GM18858 (cell line): ENCODE measurements at regions not wholly inside any gene's neighbourhood (a gene's known extent, or its start where the extent isn't known, plus 50 kb on each side); places are given as distances from the start of the nearest gene placed in this dataset.

ENCODE experiments used
- ATAC-seq: cut with Tn5 transposase; IDR thresholded peaks from one replicate; pipeline ENCODE4 v1.9.1; 2021; ENCODE audit not compliant: unreplicated experiment

DNA sequence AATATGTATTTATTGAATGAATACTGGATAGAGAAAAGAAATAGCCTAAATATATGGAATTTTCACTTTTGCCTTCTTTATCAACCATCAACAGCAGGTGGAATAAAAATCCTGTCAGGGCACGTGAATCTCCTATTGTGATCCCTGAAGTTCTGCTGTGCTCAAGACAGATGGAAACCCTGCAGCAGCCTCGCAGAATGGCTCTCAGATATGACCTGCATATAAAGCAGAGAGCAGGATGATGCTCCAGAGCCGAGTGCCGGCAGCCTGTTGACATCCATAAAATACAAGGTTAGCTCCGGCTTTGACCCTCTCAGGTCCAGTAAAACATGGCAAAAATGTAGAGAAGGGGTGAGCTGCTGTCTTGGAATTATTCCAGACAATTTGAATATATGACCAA lies 659.3 kb downstream of the DIAPH3 start:
- ATAC-seq = no peak

DNA sequence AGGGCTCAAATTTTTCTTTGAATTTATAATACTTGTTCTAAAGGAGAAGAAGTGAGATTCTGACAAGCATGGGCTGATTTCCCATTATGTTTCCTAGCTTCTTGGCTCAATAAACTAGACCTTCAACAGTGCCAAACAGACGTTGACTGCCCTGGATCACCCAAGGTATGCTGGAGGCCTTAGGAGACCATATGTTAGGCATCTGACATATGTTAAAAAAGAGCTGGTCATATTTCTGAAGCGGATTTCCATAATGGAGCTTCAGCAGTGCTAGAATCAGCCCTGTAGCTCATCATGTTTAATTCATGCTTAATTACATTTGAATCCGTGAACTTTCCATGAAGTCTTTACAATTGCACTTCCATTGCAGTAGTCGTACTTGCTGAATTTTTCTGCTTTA lies 653.3 kb downstream of the DIAPH3 start:
- no peak for ATAC-seq

DNA sequence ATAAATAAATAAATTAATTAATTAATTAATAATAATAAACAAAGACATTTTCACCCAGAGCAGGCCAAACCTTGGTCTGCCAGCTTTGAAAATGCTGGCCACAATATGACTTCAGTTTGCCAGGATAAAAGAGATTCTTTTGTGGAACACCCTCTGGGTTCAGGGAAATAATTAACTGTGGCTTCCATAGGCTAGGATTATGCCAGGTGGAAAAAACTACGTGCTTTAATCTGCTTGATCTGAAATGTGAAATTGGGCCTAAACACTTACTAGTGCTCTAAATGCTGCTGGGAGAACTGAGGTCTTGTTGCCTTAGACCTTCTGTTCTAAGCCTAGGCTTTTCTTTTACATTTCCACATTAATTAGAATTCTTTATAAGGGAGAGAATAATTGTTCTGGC lies 650.0 kb downstream of the DIAPH3 start:
- no peak for ATAC-seq

DNA sequence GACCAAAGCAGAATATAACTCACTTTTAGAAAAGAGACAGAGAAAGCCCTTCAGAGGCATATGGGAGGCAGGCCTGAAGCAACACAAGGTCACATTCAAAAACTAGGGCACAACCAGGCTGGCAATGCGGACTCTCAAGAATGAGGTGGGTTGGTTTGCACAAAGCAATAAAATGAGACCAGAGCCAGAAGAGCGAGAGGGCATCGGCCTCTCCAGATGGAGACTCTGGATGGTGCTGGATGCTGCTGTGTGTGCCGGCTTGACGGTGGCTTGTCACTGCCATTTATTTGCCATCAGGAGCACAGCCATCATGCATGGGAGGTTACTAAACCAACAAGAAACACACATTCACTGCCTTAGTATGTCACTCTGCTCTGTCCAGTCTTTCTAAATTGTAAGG lies 649.4 kb downstream of the DIAPH3 start:
- ATAC-seq = no peak

DNA sequence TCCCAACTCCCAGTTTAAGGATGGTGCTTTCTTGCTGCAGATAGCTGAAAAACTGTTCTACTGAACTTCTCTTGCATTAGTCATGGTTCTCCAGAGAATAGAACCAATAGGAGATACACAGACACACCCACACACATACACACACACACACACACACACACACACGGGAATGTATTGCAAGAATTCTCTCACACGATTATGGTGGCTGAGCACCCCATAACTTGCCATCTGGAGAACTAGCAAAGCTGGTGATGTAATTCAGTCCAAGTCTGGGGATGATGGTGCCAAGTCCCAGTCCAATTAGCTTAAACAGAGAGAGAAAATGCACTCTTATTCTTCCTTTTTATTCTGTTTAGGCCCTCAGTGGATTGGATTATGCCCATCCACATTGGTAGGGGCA lies 643.9 kb downstream of the DIAPH3 start:
- no peak for ATAC-seq

DNA sequence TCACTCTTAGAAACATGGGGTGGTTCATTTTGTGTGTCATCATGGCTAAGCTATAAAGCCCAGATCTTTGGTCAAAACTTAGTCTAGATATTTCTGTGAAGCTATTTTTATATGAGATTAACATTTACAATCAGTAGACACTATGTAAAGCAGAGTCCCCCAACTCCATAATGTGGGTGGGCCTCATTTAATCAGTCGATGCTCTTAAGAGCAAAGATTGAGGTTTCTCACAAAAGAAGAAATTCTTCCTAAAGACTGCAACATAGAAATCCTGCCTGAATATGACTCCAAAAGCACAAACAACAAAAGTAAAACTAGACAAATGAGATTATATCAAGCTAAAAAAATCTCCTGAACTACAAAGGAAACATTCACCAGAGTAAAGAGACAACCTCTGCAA lies 642.2 kb downstream of the DIAPH3 start:
- no peak for ATAC-seq

DNA sequence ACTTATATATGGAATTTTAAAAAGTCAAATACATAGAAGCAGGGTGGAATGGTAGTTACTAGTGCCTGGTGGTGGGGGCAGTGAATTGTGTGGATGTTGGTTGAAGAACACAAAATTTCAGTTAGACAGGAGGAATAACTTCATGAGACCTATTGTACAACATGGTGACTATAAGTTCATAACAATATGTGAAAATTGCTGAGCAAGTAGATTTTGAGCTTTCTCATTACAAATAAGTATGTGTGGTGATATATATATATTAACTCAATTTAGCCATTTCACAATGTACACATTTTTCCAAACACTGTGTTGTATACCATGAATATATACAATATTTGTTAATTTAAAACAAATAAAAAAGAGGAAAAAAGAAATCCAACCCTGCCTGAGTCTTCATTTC lies 641.1 kb downstream of the DIAPH3 start:
- no peak for ATAC-seq

DNA sequence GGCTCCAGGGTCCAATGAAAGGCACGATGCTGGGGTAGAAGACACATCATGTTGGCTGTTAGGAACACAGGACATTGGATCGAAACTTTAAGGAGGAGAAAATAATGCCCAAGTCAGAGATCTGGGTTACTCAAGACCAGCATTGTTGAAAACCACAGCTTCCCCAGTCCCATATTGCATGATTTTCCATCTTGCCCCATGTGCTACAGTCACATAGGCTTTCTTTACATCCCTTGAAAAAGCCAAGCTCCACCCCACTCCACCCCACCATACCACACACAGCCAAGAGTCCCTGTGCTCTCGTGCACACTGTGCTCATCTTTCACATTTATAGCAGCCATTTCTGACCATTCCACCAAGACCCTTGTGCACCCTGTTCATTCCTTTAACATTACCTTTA lies 636.2 kb downstream of the DIAPH3 start:
- no peak for ATAC-seq

DNA sequence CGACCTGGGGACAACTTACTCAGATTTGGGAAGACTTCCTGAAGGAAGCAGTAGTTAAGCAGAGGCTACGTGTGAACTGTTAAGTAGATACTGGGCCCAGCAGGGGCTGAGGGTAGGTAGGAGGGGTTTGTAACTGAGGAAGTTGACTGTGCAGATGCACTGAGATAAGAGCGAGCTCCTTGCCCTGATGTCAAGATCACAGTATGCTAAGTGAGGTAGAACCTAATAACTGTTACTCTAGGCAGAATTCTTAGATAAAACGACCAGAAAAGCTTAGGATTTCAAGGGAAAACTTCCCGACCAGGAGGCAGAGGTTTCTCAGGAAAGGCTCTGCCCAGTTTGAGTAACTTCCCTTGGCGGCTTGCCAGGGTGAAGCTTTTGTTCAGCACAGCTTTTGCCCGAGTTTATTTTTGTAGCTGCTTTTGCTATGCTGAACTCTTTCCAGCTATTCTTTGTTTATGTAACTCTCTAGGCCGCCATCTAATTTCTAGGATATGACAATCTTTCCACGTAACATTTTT lies 632.1 kb downstream of the DIAPH3 start:
- ATAC-seq = peak; percentile 53

DNA sequence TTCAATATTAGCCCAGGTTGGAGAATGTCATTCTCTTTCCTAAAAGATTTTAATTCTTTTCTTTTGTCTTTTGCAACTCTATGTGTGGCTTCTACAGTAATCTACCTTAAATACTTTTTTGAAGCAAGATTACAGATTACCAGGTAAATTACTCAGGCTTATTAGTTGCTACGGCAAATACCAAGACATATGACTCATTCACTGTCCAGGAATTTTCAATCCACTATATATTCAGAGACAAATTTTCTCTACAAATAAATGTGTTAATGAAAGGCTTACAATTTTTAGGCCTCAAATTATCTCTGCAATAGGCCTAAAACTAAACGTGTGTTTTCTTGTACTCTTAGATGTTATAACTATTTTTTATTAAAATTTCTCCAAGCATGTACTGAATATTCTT lies 631.3 kb downstream of the DIAPH3 start:
- ATAC-seq = no peak

DNA sequence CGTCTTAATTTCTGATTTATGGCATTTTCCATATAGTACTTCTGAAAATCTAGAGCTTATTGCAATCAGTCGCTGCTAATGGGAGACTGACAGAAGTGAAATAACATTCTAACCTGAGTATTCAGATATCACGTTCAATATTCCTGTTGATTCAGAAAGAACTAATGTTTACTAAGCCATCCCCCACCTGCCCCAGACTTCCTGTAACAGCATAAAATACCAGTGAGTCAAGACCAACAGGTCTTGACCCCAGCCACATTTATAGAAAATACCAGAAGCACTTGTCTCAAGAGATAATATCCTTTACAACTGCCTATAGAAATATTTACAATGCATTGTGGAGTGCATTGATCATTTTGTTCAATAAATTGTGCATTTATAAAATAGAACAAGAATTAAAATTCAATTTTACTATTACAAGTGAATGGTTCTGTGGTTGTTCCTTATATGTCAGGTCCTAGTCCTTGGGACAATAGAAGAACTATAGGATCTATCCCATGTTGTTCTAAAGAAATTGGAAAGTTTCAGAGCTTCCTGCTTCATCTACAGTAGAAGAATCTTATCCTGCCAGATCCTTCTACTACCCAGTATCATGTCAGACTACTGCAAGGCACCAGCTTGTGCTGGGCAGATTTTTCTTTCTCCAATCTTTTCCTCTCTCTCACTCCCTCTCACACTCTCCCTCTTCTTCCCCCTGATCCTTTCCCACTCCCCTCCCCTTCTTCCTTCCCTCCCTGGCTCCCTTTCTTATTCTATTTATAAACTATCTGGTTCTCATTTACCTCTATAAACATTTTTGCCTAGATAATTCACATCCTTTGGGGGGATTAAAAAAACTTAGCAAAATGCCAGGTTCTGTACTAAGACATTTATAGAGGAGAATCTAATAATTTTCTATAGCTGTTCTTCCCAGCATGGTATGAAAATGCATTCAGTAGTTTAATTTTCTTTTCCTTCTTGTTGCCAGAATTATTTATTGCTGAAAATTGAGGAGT lies 629.9 kb downstream of the DIAPH3 start:
- ATAC-seq = no peak

DNA sequence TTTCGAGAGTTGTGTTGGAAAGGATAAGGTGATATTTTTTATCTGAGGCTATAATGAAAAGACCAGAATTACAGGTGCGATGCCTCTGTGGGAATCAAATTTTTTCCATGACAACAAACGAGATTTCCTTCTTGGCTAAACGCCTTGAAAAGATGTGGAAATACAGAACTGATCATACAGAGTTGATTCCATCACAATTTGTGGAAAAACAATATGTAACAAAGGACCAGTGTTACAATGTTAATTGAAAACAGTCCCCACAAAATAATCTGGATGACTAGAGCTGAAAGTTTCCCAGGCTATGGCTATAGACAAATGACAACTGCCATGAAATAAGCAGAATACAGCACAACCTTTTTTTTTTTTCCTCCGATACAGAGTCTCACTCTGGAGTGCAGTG lies 628.9 kb downstream of the DIAPH3 start:
- no peak for ATAC-seq

DNA sequence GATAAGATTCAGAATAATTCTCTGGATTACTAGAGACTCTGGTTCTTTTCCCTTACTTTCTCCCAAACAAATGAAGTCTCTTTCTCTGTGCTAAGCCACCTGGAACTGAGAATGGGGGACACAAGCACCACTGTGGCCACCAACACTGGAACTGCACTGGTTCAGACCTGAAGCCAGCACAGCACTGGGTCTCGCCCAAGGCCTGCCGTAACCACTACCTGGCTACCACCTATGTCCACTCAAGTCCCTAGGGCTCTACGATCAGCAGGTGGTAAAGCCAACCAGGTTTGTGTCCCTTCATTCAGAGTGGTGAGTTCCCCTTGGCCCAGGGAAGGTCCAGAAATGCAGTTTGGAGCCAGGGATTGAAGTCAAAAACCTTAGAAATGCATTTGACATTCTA lies 626.2 kb downstream of the DIAPH3 start:
- no peak for ATAC-seq

DNA sequence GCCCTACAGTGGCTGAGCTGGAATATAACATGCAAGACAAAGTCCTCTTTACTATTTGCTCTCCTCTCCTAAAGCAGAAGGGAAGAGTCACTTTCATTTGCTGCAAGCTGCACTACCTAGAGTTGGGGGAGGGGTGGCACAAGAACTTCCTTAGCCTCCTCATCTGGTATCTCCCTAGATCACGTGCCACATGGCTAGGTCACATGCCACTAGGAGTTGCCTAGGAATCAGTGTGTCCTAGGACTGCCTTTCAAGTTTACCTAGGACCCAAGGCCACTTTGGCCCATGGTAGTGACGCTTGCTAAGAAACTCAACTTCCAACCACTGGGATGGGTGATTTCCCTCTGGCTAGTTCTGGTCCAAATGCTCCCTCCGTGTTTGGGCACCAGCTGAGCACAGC lies 625.2 kb downstream of the DIAPH3 start:
- no peak for ATAC-seq

DNA sequence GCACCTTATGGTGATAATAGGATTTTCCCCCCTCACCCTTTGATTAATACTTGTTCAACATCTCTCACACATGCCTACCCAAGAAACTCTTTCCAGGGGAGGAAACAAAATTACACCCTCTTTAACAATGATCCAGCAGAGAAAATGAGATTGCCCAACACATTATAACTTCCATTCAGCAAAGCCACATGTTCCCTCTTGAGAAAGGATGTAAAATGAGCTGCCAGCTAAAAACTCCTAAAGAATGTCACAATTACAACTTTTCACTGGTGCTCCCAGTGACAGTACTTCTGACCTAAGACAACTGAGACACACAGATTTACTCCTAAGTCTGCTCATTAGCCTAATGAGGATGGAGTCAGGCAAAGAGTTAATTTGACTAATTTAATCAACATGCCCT lies 621.4 kb downstream of the DIAPH3 start:
- no peak for ATAC-seq

DNA sequence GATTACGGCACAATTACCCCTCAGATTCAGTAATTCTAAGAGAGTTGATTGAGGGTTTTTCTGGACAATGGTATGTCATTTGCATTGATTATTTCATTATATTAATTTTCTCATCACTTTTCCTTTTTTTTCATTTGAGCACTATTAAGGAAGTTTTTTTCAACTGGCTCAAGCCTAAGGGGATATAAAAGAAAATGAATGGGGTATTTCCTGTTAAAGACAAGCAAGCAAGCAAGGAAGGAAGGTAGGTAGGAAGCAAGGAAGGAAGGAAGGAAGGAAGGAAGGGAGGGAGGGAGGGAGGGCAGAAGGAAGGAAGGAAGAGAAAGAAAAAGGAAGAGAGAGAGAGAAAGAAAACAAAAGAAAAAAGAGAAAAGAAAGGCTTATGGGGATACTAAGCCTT lies 620.3 kb downstream of the DIAPH3 start:
- ATAC-seq = no peak

DNA sequence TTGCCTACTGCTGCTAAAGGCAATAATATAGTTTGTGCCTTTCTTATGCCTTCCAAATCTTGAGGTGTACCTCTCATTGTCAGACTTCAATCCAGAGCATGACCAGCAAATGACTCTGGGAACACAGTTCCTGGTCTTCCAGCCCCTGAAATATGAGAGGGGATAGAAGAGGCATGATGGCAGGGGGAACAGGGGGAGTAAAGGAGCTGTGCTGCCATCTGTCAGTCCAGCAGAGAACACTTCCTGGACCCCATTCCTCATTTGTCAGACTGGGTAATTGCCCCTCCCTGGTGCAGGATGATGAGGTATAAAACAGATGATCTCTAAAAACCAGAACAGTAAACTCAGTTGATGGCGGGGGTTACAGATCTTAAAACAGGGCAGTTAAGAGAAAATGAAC lies 618.7 kb downstream of the DIAPH3 start:
- ATAC-seq = no peak

DNA sequence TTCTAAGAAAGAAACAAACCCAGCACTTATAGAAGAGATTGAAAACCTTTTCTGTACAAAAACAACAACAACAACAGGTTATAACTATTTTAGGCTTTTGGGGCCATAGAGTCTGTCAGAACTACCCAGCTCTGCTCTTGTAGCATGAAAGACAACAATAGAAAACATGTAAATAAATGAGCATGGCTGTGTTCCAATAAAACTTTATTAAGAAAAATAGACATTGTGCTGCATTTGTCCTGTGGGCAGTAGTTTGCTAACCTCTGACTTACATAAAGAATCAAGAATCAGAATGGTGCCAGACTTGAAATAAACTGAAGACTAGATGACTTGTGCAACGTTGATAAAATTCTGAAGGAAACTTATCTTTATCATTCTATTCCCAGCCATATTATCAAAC lies 617.5 kb downstream of the DIAPH3 start:
- no peak for ATAC-seq

DNA sequence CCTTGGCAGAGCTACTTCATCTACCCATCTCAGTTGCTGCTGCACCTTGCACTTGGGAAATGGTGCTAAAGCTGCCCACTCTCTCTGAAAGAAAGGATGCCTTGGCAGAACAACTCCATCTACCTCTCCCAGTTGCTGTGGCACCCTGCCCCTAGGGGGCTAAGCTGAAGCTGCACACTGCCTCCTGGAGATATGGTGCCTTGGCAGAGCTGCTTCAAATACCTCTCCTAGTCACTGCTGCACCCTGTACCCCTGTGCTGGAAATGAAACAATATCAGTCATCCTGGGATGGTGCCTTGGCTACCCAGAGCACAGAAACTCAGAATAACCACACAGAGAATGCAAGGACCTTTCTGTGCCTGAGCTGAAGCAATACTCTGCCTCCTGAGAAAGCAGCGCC lies 615.8 kb downstream of the DIAPH3 start:
- no peak for ATAC-seq

DNA sequence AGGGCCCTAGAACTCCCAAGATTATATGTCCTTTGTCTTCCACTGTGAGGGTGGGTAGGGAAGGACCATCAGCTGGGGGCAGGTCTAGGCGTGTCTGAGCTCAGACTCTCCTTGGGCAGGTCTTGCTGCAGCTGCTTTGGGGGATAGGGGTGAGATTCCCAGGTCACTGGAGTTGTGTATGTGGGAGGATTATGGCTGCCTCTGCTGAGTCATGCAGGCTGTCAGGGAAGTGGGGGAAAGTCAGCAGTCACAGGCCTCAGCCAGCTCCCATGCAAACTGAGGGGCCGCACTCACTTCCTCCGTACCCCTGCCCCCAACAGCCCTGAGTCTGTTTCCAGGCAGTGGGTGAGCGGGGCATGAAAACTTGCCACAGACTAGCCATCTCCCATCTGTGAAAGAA lies 600.8 kb downstream of the DIAPH3 start:
- no peak for ATAC-seq

DNA sequence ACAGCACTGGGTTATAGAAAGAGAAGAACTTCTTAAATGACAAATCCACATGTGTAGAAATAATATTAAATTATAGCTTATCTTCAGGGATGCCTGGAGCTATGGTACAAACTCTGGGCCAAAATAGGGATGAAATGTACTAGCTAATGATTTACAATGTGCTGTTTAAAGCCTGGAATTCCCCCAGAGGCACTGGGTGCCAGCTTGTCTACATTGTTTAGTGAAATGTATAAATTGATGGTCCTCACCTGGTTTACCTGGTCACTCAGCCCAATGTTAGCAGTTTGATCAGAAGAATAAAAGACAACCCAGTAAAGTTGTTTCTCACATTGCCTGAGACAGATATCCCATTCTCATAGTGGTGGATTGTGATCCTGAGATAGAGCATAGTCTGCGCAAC lies 597.2 kb downstream of the DIAPH3 start:
- ATAC-seq = no peak

DNA sequence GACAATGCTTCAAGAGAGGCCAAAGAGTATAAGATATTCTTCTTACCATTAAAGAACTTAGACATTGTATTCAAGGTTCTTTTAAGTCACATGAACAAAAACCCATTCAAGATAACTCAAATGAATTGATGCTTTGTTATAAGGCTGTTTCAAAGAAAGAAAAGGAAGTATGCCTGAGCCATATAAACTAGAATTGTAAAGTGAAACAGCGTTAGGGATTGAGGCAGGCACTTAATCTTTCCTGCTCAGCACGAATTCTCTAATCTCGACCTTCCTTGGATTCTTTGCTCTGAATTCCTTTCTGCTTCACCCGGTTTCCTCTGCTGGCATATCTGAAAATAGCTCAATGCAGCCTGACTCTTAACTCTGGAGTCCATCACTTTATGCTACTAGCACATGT lies 595.4 kb downstream of the DIAPH3 start:
- ATAC-seq = no peak

DNA sequence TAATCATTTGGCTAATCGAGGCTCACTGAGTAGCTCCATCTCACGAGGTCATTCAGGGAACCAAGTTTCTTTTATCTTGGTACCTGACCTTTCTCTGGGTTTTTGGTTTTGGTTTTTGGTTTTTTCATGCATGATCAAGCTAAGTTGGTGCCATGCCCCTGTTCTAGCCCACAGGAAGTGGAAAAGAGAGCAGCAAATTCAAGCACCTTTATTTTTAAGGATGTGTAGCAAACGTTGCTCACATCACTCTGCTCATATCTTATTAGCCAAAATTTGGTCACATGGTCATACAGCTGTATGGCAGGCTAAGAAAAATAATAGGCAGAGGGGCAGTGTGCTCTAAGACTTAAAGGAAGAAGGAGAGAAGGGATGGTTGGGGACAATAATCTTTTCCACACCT lies 593.5 kb downstream of the DIAPH3 start:
- peak; percentile 63 for ATAC-seq
